ENCODE measurements at regions not wholly inside any gene's neighbourhood (a gene's known extent, or its start where the extent isn't known, plus 50 kb on each side); places are given as distances from the start of the nearest gene placed in this dataset.
"Not testable (repeated sequence)": the region's sequence is repeated elsewhere in the genome, so short reads cannot be mapped to it uniquely, and the experiment has no call there.

DNA sequence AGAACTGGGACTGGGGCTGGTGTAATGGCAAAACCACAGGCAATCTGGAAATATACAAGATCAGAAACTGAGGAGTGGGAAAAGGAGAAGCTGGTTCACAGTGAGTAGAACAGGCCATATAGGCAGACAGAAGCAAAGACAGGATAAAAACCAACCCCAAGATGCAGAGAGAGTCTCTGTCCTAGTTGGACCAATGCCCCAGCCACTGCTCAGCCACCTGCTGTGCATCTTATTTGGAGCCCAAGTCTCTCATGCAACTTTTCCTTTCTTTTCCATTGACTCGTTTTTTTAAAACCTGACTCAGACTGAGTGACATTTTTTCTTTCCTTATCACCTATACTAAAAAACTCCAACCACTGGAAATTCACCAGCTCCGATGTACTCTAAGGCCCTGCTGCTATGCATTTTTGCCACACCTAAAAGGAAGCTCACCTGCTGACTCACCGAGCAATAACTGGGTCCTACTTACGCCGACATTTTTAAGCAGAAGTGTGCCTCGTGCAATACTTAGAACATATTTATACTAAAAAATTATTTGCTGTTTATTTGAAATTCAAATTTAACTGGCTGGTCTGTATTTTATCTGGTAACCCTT, 100.8 kb upstream of the XYLT1 start:
- no peak for DNase-seq

GRCh38 chr16:17568239-17568638, 97.5 kb upstream of the XYLT1 start:
- no peak for DNase-seq

DNA sequence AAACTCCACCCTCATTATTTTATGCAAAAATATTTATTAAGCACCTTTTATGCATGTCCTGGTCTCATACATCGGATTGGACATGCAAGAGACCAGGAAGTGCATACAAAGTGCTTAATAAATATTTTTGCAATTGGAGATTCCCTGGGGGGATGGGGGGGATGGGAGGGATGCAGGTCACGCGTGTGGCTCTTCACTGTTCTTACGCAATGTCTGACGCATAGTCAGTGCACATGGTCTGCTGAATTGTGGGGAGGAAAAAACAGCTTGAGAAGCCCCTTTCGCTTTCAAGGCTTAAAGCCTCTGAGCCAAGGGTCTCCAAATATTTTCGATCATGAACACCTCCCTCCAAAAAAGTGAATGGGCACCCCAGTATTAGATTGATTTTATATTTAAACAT, 96.7 kb upstream of the XYLT1 start:
- no peak for DNase-seq

GRCh38 chr16:17566656-17567450, 96.1 kb upstream of the XYLT1 start:
- no peak for DNase-seq

DNA sequence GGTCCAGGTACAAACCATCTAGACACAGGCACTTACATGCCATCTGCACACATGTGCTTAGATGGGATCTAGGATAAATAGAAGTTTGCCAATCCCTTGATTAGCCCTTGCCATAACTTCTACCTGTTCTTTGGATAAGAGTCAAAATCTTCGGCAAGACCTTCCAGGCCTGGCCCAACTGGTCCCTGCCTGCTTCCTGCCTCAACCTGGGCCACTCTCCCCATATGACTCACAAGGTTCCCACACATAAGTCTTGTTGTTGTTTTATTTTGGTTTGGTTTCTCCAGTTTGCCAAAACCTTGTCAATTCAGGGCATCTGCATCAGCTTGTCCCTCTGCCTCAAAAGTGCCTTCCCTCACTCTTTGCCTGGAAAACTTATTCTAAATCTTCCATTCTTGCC, 95.3 kb upstream of the XYLT1 start:
- no peak for DNase-seq

DNA sequence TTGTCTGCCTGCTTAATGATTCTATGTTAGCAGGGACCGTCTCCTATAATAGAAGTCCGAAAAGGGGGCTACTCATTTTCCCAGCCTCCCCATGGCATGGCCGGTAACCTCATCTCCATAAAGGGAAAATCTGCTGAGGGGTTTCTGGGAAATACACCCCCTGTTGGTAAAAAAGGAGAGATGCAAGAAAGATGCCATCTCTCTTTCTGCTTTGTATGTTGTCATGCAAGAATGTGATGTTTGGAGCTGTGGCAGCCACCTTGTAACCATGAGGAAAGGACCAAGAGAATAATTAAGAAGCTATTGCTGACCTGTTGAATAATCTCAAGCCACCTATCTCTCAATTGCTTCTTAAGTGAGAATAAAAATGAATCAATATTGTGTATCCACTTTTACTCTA, 94.8 kb upstream of the XYLT1 start:
- DNase-seq: no peak

DNA sequence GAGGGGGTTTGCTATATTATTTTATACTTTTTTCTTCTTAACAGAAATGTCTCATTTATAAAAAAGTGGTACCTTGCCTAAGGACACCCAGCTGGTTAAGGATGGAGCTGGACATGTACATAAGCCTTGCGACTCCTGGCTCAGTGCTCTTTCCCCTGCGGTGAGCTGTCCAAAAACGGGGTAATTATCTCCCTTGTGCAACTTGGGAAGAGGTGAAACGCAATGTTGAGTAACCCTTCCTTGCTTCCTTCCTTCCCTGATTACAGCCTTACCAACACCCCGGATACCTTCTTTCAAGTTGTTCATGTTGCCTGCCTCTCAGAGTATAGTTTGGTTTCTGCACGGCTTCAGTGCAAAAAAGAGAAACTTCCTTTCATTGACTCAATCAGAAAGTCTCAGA, 94.1 kb upstream of the XYLT1 start:
- no peak for DNase-seq

DNA sequence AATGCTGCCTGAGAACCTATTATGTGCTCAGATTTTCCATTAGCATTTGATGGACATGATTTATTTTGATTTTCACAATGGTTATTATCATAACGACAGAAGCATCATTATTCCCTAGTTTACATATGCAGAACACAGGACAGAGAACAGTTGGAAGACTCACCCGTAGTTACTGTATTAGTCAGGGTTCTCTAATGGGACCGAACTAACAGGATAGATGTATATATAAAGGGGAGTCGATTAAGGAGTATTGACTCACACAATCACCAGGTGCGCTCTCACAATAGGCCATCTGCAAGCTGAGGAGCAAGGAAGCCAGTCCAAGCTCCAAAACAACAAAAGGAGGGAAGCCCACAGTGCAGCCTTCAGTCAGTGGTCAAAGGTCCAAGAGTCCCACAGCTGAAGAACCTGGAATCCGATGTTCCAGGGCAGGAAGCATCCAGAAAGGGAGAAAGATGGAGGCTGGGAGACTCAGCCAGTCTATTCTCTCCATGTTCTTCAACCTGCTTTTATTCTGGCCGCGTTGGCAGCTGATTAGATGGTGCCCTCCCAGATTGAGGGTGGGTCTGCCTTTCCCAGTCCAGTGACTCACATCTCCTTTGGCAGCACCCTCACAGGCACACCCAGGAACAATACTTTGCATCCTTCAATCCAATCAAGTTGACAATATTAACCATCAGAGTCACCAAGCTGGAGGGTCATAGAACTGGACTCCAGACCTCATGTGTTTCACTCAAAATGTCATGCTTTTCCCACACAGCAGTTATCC, 92.7 kb upstream of the XYLT1 start:
- no peak for DNase-seq

DNA sequence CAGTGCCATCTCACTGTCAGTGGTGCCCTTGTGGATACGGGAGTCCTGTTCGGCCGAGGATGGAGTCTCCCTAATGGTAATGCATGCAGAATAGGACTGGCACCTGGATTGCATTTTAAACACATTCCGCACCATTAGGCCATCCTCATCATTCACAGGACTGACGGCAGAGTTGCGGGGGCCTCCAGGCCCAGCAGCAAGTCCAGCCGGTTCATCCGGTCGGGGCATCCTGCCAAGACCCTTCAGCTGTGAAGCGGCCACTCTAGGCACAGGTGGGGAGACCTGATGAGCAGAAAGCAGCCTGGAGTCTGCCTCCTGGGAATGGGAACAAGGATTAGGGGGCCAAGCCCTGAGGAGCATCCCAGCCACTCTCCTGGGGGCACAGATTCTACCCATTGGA, 90.3 kb upstream of the XYLT1 start:
- DNase-seq: no peak

DNA sequence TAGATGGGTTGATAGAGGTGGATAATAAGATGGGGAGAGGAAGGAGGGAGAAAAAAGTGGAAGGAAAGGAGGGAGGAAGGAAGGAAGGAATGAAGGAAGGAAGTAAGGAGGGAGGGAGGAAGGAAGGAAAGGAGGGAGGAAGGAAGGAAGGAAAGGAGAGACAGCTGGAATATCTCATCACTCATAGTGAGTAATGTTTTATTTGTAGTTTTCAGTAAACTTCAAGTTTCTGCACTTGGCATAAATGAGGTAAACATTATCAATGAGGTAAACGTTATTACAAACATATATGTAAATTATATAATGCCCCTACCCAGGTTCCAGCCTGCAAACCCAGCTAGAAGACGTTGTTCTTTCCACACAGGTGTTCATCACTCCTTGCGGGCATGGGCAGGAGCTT, 89.8 kb upstream of the XYLT1 start:
- DNase-seq: no peak

DNA sequence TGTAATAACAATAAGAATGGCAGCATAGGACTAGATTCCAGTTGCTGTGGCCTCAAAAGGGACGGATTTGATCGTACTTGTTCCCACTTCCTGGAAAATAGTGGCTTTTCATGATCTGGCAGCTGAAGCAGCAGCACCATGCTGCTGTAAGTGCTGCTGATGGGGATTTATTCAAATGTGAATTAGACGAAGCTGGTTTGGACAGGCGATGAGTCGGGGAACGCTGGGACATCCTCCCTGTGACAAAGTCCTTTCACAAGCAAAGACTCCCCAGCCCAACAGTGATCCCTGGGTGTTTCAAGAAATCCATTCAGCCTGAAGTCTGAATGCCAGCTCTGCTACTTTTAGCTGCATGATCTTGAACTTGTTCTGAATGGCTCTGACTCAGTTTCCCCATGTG, 88.6 kb upstream of the XYLT1 start:
- no peak for DNase-seq

GRCh38 chr16:17557949-17558348, 87.2 kb upstream of the XYLT1 start:
- DNase-seq: no peak

GRCh38 chr16:17557480-17557879, 86.7 kb upstream of the XYLT1 start:
- no peak for DNase-seq

- peak; percentile 30 for DNase-seq
Measured at GRCh38 chr16:17556276-17557052, 85.7 kb upstream of the XYLT1 start.

GRCh38 chr16:17555176-17555575, 84.4 kb upstream of the XYLT1 start:
- no peak for DNase-seq

- no peak for DNase-seq
Measured at GRCh38 chr16:17552351-17552750, 81.6 kb upstream of the XYLT1 start.

DNA sequence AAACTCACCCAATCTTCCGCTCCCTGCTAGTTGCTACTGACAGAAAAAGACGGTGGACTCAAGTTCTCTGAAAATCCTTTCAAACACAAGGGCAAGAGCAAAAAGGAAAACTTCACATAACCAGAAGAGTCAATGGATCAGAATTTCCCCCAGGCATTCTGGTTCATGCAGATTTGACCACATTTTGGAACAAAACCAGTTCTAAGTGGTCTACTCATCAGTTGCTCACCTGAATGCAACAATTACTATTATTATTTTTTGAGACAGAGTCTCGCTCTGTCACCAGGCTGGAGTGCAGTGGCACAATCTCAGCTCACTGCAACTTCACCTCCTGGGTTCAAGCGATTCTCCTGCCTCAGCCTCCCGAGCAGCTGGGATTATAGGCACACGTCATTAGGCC, 80.9 kb upstream of the XYLT1 start:
- DNase-seq: not testable (repeated sequence)

GRCh38 chr16:17548825-17549224, 78.1 kb upstream of the XYLT1 start:
- DNase-seq: no peak

- peak; percentile 16 for DNase-seq
Measured at GRCh38 chr16:17544785-17545184, 74.0 kb upstream of the XYLT1 start.

DNA sequence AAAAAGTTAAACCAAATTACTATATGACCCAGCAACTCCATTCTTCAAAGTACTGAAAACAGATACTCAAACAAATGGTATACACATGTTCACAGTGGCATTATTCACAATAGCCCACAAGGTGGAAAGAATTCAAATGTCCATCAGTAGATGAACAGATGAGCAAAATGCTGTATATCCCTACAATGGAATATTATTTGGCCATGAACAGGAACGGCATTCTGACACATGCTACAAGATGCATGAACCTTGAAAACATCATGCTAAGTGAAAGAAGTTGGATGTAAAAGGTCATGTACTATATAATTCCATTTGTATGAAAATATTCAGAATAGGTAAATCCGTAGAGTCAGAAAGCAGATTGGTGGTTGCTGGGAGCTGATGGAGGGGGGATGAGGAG, 73.5 kb upstream of the XYLT1 start:
- DNase-seq: no peak

DNA sequence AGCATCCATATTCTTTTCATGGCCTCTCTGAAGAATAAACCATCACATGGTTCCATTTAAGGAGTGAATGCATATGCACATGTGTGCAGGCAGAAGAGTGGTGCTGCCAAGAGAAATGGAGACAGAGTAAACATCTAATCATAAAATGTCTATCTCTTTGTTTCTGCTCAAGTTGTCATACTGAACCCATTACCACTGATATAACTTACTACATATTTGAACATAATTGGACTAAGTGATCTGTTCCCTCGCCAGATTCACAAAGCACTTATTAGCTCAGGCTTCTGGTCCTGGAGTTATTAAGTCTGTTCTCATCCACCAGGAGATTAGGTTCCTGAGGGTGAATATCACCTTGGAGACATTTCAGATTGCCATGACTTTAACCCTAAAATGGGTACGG, 72.3 kb upstream of the XYLT1 start:
- no peak for DNase-seq

GRCh38 chr16:17541324-17541723, 70.6 kb upstream of the XYLT1 start:
- no peak for DNase-seq

DNA sequence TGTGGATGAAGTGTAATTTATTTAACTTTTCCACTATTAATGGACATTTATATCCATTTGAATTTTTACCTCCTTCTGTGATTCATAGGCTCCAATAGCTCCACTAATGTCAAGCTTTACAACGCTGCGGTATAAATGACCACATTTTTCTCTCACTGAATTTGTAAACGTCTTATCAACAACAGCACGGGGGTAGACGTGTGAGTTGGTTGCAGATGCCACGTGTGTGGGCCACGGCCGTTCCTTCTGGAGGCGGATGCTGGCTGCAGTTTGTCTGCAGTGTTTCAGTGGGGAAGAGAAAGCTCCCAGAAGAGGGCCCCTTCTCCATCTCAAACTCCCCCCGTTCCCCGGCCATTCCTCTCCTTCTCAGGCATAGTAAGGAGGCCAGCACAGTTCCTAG, 68.2 kb upstream of the XYLT1 start:
- no peak for DNase-seq

Measured in activated CD4-positive, alpha-beta T cell treated with anti-CD3 and anti-CD28 coated beads, Interleukin-2, Interleukin-6, amounts not matched to agents 100 ng/mL and 50 ng/mL, durations not matched to agents 16 hours and 8 hours (primary cell).